ENCODE measurements at regions not wholly inside any gene's neighbourhood (a gene's known extent, or its start where the extent isn't known, plus 50 kb on each side); places are given as distances from the start of the nearest gene placed in this dataset.
A peak's percentile ranks its signal among the peaks of the same experiment; 100 is the strongest.

GRCh38 chr14:71555654-71556559 is 376.3 kb upstream of the RGS6 start:
- peak overlapping the region; percentile 83; the same call in 1 of the 2 replicates for H3K4me2 ChIP-seq (ENCODE audit: low read depth, low read length)
- intact Hi-C loops (cut with micrococcal nuclease): no loop called here

More at GRCh38 chr14:71555654-71556559, 376.3 kb upstream of the RGS6 start:
- TF ChIP-seq RAD21 (IDR thresholded peaks at IDR 0.05; ENCODE audit: low read length) (no peak), CHD1 (IDR thresholded peaks at IDR 0.05; ENCODE audit: low read depth, low read length) (no peak), CEBPB (IDR thresholded peaks at IDR 0.05; ENCODE audit: low read depth, low read length) (peak; percentile 84), USF2 (IDR thresholded peaks at IDR 0.05; ENCODE audit: low read depth, low read length) (no peak), FOS (IDR thresholded peaks at IDR 0.05; ENCODE audit: low read depth, low read length) (no peak)
- ChIA-PET POLR2A (ENCODE audit: unreplicated experiment) (no interaction called here), CTCF (interaction anchor here (0.6 kb wide), 1 partner anchor 21 kb away, joined by 3 read pairs; no protein-coding TSS in a partner anchor)
- H2BK120ac ChIP-seq (ENCODE audit: low read depth, low read length): no peak overlapping the region
- no peak overlapping the region for H3K4ac ChIP-seq (ENCODE audit: low read depth, low read length)
- H3K4me1 ChIP-seq (ENCODE audit: control insufficient read depth, insufficient read depth, low read length): peaks cover 8% of the 10 kb centered on the region
- in situ Hi-C loops (cut with MboI; ENCODE audit: low sequenced_read_pairs) (no loop called here), dilution Hi-C loops (cut with HindIII; ENCODE audit: low sequenced_read_pairs, unreplicated experiment) (no loop called here)
- H3K36me3 ChIP-seq (ENCODE audit: control insufficient read depth, insufficient read depth, low read length): no peaks in the 10 kb centered on the region; the same call in 1 of the 2 replicates
- ATAC-seq (ENCODE audit: low read depth): no peak
- peaks cover 15% of the 10 kb centered on the region for H4K20me1 ChIP-seq (ENCODE audit: insufficient read depth, low read length)
- H3K18ac ChIP-seq (ENCODE audit: low read depth, low read length): no peak overlapping the region
- BruUV-seq (replicated peaks): no TSS peak
- H3K9me1 ChIP-seq (ENCODE audit: insufficient read depth, low read length): peaks cover 7% of the 10 kb centered on the region
- H4K5ac ChIP-seq (ENCODE audit: low read depth, low read length): 0 out of 2 replicates have a peak overlapping the region, but pooled peaks have one; percentile 23
- no peak overlapping the region for H4K8ac ChIP-seq (ENCODE audit: low read depth in 2 of 2, low read length in 2 of 2)
- no peak overlapping the region for H2AK9ac ChIP-seq (replicated peaks; ENCODE audit: low read depth, low read length, poor library complexity)
- no peak overlapping the region for H3K4me3 ChIP-seq (ENCODE audit: insufficient read depth, low read depth, low read length)
- H2BK5ac ChIP-seq (ENCODE audit: low read depth, low read length, poor library complexity, severe bottlenecking): no peak overlapping the region
- no peak overlapping the region for H2AK5ac ChIP-seq (ENCODE audit: low read depth, low read length)
- no peak overlapping the region for H3K56ac ChIP-seq (ENCODE audit: extremely low read depth, insufficient read depth, low read length)
- peaks cover 21 to 40% of the 10 kb centered on the region in 2 experiments for H3K79me1 ChIP-seq (ENCODE audit: low read depth in 1 of 2, low read length in 2 of 2)
- no peaks in the 10 kb centered on the region for H3K27me3 ChIP-seq (ENCODE audit: control insufficient read depth, insufficient read depth, low read length)
- no peak overlapping the region for H3K23ac ChIP-seq (ENCODE audit: low read depth, low read length)
- no peak overlapping the region for H3K14ac ChIP-seq (replicated peaks; ENCODE audit: low read depth, low read length)
- no peak overlapping the region for H3K9ac ChIP-seq (ENCODE audit: low read depth, low read length)
- H2BK15ac ChIP-seq (ENCODE audit: low read depth, low read length): no peak overlapping the region
- no peak overlapping the region for H3K27ac ChIP-seq (ENCODE audit: insufficient read depth, low read length)
- no peak overlapping the region for H2AFZ ChIP-seq (replicated peaks; ENCODE audit: low read length, poor library complexity)
- peak; percentile 43 for DNase-seq
- no peaks in the 10 kb centered on the region for H3K9me3 ChIP-seq (ENCODE audit: control insufficient read depth, insufficient read depth, low read length)
- no peak overlapping the region for H4K91ac ChIP-seq (ENCODE audit: insufficient read depth, low read depth, low read length)
- no peak overlapping the region for H2BK20ac ChIP-seq (ENCODE audit: low read depth, low read length)
- no CpG with 5 or more reads among the region's 5 CpGs for WGBS, 2 experiments (ENCODE audit: extremely low coverage in 2 of 2, insufficient read length in 1 of 2)
